GM21786 (cell line): ENCODE measurements at regions not wholly inside any gene's neighbourhood (a gene's known extent, or its start where the extent isn't known, plus 50 kb on each side); places are given as distances from the start of the nearest gene placed in this dataset.
"Not testable (repeated sequence)": the region's sequence is repeated elsewhere in the genome, so short reads cannot be mapped to it uniquely, and the experiment has no call there.

Experiments used
- ATAC-seq: cut with Tn5 transposase; IDR thresholded peaks from one replicate; pipeline ENCODE4 v1.9.1; 2021; ENCODE audit not compliant: unreplicated experiment

GRCh38 chr6:130494729-130495128, 128.9 kb downstream of the TMEM200A start:
- ATAC-seq = no peak

- ATAC-seq = no peak
Observed at GRCh38 chr6:130500693-130501092, 134.9 kb downstream of the TMEM200A start.

DNA sequence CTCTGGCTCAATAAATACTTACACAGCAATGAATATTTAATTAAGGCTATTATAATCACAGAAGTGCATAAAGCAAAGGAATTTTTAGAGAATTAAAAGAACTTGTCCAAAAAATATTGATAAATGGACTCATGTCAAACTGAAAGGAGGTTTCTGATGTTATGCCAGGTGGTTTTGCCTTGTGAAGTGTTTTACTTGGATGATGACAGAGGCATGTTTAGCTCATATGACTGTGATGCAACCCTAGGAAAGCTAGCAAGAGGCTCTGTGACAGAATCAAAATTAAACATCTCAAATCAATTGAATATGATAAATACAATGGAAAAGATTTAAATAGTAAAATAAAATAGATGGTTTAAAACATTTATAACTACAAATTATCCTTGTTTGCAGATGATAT, 137.3 kb downstream of the TMEM200A start:
- no peak for ATAC-seq

GRCh38 chr6:130505808-130506598, 140.2 kb downstream of the TMEM200A start:
- no peak for ATAC-seq

DNA sequence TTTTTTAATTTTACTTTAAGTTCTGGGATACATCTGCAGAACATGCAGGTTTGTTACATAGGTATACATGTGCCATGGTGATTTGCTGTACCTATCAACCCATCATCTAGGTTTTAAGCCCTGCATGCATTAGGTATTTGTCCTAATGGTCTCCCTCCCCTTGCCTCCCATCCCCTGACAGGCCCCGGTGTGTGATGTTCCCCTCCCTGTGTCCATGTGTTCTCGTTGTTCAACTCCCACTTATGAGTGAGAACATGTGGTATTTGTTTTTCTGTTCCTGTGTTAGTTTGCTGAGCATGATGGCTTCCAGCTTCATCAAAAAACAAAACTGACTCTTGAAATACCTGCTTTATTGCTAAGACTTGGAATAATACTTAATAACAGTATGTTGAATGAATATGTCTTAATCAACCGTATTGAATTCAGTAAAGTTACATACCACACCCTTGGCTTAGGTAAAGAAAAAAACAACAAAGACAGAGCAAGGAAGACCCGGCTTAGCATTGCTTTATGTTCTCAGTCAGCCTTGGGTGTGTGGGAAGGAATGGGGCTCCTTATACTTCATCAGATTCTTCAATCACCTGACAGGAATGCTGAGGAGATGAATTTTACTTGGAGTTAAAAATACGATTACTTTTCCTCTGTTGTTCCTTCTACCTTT, 141.3 kb downstream of the TMEM200A start:
- not testable (repeated sequence) for ATAC-seq

DNA sequence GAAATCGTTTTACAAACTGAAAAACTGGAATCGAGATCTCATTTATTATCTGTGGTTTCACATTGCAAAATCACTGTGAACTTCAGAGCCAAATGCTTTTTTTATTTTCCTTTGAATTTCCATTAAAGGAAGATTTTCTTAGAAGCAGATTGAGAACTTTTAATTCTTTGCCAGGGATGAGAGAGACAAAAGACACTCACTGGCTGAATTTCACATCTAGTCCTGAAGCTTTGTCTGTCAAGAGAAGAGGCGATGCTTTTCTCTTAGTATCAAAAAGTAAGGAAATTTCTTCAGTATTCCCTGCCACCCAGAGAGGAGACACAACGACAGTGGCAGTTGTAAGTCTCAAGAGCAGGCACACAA, 141.8 kb downstream of the TMEM200A start:
- ATAC-seq = no peak

DNA sequence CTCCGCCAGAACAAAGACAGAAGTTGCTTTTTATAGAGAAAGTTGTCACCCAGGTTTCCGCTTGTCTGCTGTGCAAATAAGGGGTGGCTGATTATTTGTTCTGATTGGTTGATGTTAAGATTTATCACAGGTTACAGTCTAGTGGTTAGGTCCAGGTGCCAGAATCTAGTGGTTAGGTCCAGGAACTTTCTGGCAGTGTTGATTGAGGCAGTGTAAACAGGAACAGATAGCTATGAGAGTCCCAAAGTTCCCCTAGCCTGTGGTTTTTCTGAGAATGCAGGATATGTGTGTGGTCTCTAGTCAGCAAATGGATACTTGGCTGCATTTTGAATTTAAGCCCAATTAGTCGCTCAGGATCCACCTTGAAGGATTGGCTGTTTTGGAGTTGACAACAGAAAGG, 148.0 kb downstream of the TMEM200A start:
- peak; percentile 52 for ATAC-seq

GRCh38 chr6:130514712-130515111, 148.9 kb downstream of the TMEM200A start:
- ATAC-seq = no peak

DNA sequence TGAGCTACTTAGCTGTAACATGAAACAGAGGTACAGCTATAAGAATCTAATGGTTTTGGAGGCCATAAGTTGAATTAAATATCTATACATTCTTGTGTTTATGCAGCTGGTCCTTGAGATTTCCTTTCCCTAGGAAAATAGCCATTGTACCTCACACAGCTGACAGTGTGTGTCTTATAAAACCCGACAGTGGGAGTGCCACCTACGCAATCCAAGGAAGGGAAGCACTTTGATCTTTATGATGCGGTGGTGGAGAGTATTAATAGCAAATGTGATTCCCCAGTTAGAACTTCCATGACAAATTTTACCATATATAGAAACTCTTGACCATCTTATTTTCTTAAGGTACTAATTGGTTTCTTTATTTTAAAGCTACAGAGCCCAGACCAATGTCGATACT, 149.5 kb downstream of the TMEM200A start:
- no peak for ATAC-seq

DNA sequence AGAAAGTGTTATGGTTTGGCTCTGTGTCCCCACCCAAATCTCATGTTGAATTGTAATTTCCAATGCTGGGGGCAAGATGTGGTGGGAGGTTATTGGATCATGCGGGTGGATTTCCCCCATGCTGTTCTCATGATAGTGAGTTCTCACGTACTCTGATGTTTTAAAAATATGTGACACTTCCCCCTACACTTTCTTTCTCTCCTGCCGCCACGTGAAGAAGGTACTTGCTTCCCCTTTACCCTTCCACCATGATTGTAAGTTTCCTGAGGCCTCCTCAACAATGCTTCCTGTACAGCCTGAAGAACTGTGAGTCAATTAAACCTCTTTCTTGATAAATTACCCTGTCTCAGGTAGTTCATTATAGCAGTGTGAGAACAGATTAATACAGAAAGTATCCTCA, 150.8 kb downstream of the TMEM200A start:
- no peak for ATAC-seq

DNA sequence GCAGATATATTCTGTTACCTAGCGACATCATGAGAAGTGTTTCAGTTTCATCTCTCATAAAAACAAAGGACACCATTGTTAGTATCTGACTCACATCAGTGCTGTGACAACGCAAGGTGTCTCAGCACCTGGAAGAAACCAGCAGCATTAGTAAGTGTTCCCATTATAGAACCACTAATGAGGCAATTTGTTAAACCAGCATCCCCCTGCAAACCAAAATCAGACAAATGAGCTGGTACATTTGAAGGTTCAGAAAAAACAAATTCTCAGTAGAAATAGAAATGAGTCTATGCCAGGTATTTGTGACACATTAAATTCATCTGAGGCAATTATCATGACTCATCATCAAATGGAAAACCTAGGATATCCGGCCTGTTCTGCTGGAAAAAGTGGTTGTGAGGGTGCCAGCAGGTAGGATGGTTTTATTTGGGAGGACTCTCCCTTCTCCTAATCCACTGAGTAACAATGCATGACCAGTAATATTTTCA, 151.7 kb downstream of the TMEM200A start:
- peak; percentile 87 for ATAC-seq

DNA sequence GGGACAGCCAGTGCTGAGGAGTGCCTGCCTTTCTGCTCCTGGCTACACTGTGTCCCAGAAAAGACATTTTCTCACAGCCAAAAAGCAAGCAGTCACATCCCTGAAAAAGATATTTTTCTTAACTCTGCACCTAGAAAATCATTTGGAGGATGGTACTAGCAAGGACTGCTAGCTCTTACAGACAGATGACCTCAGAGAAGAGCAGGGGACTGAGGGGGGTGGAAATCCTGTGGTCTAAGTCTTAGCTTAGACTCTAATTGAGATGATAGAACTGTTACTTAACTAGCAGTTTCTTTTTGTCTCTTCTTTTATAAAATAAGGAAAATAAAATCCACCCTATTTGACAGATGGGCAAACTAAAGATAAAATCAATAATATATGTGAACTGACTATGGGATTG, 152.8 kb downstream of the TMEM200A start:
- no peak for ATAC-seq

GRCh38 chr6:130520221-130520620, 154.4 kb downstream of the TMEM200A start:
- ATAC-seq = no peak

- no peak for ATAC-seq
Observed at GRCh38 chr6:130520801-130521200, 155.0 kb downstream of the TMEM200A start.

GRCh38 chr6:130524552-130524951, 158.7 kb downstream of the TMEM200A start:
- ATAC-seq = no peak

DNA sequence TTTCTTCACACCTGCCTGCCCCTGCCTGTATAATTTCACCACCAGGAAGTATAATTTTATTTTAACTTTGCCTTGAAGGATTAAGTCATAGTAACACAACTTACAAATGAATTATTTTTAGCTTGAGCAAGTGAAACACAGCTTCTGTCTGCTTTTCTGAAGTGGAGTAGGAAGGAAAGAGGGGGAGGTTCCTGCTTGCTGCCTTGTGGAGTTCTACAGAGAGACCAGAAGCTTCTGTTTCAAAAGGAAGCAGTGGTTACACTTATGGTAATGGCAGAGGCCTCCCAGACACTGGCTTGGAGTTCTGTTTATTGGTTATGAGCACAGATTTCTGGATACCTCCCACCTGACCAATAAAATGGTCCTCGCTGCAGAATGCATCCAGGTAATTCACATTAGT, 159.6 kb downstream of the TMEM200A start:
- ATAC-seq = peak; percentile 60

GRCh38 chr6:130526466-130526865, 160.6 kb downstream of the TMEM200A start:
- ATAC-seq = no peak

- no peak for ATAC-seq
Observed at GRCh38 chr6:130527173-130527572, 161.4 kb downstream of the TMEM200A start.

DNA sequence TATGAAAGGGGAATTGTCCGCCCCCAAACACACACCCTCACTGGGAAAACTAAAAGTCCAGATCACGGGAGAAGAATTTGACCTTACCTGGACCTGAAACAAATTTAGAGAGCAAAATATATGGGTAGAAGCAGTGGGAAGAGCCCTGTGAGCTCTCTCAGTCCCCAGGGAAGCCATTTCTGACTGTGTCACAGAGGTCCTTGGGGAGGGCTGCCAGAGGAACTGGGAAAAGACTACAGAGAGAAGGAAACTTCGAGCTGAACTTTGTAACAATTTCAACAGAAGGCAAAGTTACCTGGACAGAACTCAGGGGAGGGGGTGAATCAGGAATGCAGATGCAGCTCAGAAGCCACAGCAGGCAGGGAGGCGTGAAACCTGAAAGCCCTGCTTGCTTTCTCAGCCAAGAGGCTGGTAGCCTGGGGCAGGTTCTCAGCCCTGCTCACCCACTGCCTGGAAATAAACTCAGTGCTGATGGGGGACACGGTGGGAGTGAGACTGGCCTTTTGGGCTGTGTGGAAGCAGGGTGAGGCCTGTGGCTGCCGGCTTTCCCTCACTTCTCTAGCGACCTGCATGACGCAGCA, 163.8 kb downstream of the TMEM200A start:
- no peak for ATAC-seq

- no peak for ATAC-seq
Observed at GRCh38 chr6:130534627-130535026, 168.8 kb downstream of the TMEM200A start.

GRCh38 chr6:130535242-130535641, 169.4 kb downstream of the TMEM200A start:
- no peak for ATAC-seq

DNA sequence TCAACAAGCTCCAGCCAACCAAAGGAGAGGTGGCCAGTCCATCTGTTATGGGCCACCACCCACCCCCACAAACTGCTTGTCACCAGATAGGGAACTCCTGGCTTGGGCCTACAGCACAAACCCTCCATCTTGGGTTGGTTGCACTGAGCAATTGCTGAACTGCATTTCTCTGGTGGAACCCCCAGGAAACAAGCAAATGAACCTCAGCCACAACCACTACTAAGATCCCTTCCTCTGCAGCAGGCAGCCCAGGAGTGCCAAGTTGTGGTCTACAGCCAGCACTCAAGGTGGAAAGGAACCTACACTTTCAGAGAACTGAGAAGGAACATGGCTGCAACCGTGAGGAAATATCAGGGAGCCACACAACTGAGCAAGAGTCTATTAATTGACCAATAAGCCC, 171.6 kb downstream of the TMEM200A start:
- no peak for ATAC-seq
